ENCODE measurements at regions not wholly inside any gene's neighbourhood (a gene's known extent, or its start where the extent isn't known, plus 50 kb on each side); places are given as distances from the start of the nearest gene placed in this dataset.

GRCh38 chr2:65834062-65834461, 401.7 kb upstream of the SPRED2 start:
- no peak for TF ChIP-seq CTCF (IDR thresholded peaks at IDR 0.05; ENCODE audit: borderline replicate concordance, insufficient read depth, low read depth, low read length)
- no peak overlapping the region for H3K4me3 ChIP-seq (ENCODE audit: low read depth, low read length)

GRCh38 chr2:65831509-65831908, 399.1 kb upstream of the SPRED2 start:
- no peak overlapping the region for H3K4me3 ChIP-seq (ENCODE audit: low read depth, low read length)
- TF ChIP-seq CTCF (IDR thresholded peaks at IDR 0.05; ENCODE audit: borderline replicate concordance, insufficient read depth, low read depth, low read length): no peak

GRCh38 chr2:65826567-65826966, 394.2 kb upstream of the SPRED2 start:
- no peak for TF ChIP-seq CTCF (IDR thresholded peaks at IDR 0.05; ENCODE audit: borderline replicate concordance, insufficient read depth, low read depth, low read length)
- H3K4me3 ChIP-seq (ENCODE audit: low read depth, low read length): no peak overlapping the region

- no peak overlapping the region for H3K4me3 ChIP-seq (ENCODE audit: low read depth, low read length)
- TF ChIP-seq CTCF (IDR thresholded peaks at IDR 0.05; ENCODE audit: borderline replicate concordance, insufficient read depth, low read depth, low read length): no peak
These were observed 391.1 kb upstream of the SPRED2 start for GRCh38 chr2:65823511-65823910.

- no peak overlapping the region for H3K4me3 ChIP-seq (ENCODE audit: low read depth, low read length)
- no peak for TF ChIP-seq CTCF (IDR thresholded peaks at IDR 0.05; ENCODE audit: borderline replicate concordance, insufficient read depth, low read depth, low read length)
These were observed 388.1 kb upstream of the SPRED2 start for GRCh38 chr2:65820454-65820853.

- no peak overlapping the region for H3K4me3 ChIP-seq (ENCODE audit: low read depth, low read length)
- no peak for TF ChIP-seq CTCF (IDR thresholded peaks at IDR 0.05; ENCODE audit: borderline replicate concordance, insufficient read depth, low read depth, low read length)
These were observed 387.6 kb upstream of the SPRED2 start for GRCh38 chr2:65819963-65820362.

GRCh38 chr2:65818873-65819451, 386.6 kb upstream of the SPRED2 start:
- TF ChIP-seq CTCF (IDR thresholded peaks at IDR 0.05; ENCODE audit: borderline replicate concordance, insufficient read depth, low read depth, low read length): no peak
- H3K4me3 ChIP-seq (ENCODE audit: low read depth, low read length): no peak overlapping the region
